Ecto neural progenitor cell (in vitro differentiated cells): ENCODE measurements at regions not wholly inside any gene's neighbourhood (a gene's known extent, or its start where the extent isn't known, plus 50 kb on each side); places are given as distances from the start of the nearest gene placed in this dataset.
"Not testable (repeated sequence)": the region's sequence is repeated elsewhere in the genome, so short reads cannot be mapped to it uniquely, and the experiment has no call there.

Experiments
- DNase-seq: peaks from one replicate; pipeline ENCODE4 v3.0.0-alpha.2; 2018; ENCODE audit warnings: low spot score

- no peak for DNase-seq
Measured at GRCh38 chr11:92425127-92425526, 200.5 kb downstream of the FAT3 start.

GRCh38 chr11:92432515-92432914 lies 207.9 kb downstream of the FAT3 start:
- DNase-seq = no peak

DNA sequence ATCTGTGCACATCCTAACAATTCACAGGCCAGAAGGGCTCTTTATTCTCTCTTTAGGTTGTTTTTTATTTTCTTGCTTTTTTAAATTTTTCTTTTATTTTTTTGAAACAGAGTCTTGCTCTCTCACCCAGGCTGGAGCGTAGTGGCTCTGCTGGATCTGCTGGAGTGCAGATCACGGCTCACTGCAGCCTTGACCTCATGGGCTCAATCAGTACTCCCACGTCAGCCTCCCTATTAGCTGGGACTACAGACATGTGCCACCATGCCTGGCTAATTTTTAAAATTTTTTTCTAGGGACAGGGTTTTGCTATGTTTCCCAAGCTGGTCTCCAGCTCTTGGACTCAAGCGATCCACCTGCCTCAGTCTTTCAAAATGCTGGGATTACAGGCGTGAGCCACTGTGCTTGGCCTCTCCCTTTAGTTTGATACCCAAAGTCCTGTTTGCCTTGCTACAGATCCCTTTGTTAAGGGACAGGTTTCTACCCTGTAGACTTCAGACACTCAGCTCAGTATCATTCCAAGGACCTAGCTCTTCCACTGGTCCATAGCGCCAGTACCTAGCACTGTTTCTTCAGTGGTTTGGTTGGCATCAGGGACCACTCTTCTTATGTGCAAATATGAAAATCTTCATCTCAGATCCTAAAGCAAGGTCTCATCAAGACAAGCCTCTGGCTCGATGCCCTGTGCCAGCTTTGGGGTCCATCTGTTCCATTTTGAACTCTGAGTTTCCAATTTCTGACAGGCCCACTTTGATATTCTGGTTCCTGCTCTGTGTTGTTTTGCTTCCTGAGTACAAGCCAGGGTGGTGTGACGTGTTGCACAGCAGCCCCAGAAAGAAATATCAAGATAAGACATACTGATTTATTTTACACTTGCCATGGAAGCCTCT lies 211.7 kb downstream of the FAT3 start:
- no peak for DNase-seq

- no peak for DNase-seq
Measured at GRCh38 chr11:92439133-92439532, 214.5 kb downstream of the FAT3 start.

GRCh38 chr11:92440701-92441442 lies 216.3 kb downstream of the FAT3 start:
- DNase-seq = no peak

- no peak for DNase-seq
Measured at GRCh38 chr11:92441443-92441726, 216.8 kb downstream of the FAT3 start.

DNA sequence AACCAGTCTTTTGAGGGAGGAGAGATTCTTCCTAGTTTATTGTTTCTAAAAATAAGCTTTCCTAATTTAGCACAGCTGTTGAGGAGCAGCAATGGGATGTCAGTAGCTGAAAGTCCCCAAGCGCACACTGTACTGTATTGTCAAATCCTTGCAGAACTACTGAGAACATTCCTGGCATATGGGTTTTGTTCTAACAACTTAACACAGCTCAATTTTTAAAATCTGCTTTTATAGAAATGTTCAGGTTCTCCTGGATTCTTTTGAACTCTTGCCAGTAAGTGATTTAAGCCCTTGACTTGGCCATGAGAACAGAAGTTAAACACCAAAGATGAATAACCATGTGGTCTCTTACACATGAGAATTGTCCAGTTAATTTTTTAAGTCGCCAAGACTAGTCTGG lies 218.6 kb downstream of the FAT3 start:
- DNase-seq = no peak

GRCh38 chr11:92447586-92447985 lies 223.0 kb downstream of the FAT3 start:
- no peak for DNase-seq

DNA sequence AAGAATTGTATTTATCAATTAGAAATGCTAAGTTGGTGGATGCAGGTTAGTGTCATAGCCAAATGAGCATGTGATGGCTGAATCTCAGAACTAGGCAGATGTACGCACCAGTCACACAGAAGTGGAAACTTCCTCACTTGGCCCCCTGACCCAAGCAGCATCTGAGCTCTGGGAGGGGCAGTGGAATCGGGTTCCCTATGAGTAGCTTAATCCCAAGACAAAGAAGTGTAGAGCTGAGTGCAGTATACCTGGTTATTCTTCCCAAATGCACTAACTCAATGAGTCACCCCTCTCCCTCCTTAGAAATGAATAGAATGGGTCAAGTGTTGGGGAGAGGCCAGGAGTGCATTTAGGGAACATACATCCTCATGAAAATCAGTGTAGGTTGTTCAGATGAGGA lies 224.6 kb downstream of the FAT3 start:
- DNase-seq = no peak

DNA sequence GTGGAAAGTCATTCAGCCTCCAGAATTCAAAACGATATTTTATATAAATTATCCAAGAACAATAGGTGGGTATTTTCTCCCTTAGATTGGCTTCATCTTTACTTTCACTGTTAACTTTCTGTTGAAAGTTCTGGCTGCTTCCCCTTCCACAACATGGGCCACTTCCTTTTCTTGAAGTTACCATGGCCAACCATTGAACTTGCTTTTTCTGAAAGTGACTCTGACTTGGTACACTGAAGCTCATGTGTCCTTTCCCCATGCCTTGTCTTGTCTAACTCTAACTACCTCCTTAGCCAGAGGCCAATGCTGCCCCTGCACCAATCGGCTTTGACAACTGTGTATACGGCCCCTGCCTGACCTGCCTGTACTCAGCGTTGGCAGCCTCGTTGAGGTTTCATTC lies 225.2 kb downstream of the FAT3 start:
- no peak for DNase-seq

DNA sequence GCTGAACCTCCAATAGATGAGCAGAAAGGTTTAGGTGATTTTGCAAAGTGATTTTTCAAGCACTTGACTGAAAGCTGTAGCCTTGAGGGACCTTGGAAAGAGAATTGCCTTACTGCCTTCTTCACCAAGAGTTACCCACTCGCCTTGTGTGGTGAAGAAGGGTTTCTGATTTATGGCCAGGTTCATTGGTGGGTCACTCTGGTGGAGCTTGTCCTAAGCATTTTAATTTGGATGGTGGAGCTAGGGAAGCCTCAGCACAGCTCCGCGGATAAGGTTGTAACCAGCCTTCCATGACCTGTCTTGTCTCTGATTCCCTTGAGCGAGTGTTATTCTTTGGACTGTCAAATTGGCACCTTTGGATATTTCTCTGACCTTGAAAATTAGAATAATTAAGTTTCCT lies 226.4 kb downstream of the FAT3 start:
- no peak for DNase-seq

- no peak for DNase-seq
Measured at GRCh38 chr11:92453055-92453454, 228.4 kb downstream of the FAT3 start.

GRCh38 chr11:92455210-92455790 lies 230.7 kb downstream of the FAT3 start:
- no peak for DNase-seq

DNA sequence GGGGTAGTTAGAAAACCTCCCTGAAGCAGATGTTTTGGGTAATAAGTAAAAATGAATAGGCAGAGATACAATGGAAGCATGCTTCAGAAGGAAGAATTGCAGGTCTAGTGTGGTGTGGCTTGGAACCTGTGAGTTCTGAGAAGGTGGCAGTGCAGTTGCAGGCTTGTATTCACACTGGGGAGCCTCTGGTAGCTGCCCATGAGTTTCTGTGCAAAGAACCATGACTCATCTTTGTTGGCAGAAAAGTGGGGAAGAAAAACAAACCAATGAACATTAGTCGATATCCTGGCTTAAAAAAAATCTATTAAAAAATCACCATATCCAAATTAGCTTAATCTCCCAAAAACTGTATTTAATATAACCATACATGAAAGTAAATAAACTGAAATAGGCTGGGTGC lies 232.6 kb downstream of the FAT3 start:
- DNase-seq = no peak

GRCh38 chr11:92458486-92458885 lies 233.9 kb downstream of the FAT3 start:
- DNase-seq = no peak

- DNase-seq = no peak
Measured at GRCh38 chr11:92460213-92460612, 235.6 kb downstream of the FAT3 start.

- no peak for DNase-seq
Measured at GRCh38 chr11:92461447-92461846, 236.8 kb downstream of the FAT3 start.

GRCh38 chr11:92462821-92463220 lies 238.2 kb downstream of the FAT3 start:
- DNase-seq = no peak

DNA sequence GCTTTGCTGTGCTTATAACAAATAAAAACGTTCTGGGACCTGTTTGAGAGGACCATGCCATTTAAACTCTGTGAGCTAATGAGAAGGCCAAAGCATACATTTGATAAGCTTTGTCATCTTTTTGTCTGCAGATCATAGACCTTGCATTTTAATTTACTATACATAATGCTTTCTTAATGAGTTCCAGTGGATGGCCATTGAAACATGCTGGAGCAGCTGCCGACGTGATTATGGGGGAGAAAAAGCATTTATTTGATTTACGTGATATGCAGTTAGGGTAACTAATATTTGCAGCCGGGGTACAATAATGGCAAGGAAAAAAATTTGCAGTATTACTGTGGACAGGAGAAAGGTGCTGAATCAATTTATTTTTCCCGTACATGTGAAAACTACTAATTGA lies 240.2 kb downstream of the FAT3 start:
- DNase-seq = no peak

DNA sequence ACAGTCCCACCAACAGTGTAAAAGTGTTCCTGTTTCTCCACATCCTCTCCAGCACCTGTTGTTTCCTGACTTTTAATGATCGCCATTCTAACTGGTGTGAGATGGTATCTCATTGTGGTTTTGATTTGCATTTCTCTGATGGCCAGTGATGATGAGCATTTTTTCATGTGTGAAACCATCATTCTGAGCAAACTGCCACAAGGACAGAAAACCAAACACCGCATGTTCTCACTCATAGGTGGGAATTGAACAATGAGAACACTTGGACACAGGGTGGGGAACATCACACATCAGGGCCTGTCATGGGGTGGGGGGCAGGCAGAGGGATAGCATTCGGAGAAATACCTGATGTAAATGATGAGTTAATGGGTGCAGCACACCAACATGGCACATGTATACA lies 240.8 kb downstream of the FAT3 start:
- not testable (repeated sequence) for DNase-seq

DNA sequence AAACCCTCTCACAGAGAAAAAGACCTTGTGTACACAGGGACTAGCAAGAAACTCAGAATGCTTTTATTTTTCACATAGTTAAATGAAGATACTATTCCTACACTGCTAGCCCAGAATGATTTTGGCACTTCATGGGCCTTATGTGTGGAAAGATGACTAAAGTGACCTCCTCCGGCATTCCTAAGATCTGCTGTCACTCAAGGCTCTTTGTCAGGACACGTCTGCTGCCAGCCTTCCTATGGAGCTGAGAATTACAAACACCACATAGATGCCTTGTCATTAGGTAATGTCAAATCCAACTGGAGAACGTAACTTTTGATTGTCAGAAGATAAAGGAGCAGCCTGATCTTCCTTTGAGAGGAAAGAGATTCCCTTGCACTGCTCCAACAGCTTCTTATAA lies 249.1 kb downstream of the FAT3 start:
- no peak for DNase-seq

DNA sequence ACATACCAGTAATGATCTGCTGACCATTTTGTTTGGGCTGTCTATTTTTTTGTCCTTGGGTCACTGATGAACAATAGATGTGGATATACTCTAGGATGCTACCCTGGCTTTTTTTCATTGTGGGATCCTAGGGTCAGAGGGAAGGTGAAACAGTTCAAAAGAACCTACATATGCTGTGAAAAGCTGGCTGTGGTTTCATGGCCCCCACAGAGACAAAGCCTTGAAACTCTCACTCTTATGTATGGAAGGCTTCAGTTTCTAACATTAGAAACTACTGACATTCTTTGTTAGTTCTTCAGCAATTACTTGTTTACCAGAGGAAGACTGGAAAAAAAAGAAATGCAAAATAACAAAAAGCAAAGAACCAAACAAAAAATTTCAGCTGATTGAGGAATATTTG lies 250.7 kb downstream of the FAT3 start:
- DNase-seq = no peak

DNA sequence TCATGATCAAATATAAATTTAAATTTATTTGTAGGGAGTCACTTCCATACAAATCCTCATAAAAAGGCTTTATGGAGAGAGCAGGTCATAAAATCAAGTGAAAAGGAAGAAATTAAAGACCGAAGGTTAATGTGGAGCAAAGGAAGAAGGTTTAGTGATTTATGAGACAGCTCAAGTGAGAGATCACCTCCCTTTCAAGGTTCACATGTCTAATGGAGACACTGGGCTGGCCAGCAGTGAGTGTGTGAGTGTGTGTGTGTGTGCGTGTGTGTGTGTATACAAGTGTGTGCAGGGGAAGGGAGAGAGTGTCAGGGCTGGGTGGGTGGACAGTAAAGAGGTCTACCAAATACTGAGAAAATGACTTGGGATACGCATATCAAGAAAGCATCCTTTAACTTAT lies 251.2 kb downstream of the FAT3 start:
- DNase-seq = no peak
